Naive thymus-derived CD8-positive, alpha-beta T cell (primary cell): ENCODE measurements at regions not wholly inside any gene's neighbourhood (a gene's known extent, or its start where the extent isn't known, plus 50 kb on each side); places are given as distances from the start of the nearest gene placed in this dataset.

Source experiments
- ATAC-seq, 2 donors: fragments of 150-1000 bp; cut with Tn5 transposase in 1 of 2; sonication (Bioruptor Pico), chemical (Tn5 transposase) in 1 of 2; 1 replicate in 1 of 2; 2 replicates in 1 of 2; pipeline ENCODE4 v1.10.0; 2021; ENCODE audit warnings: mild to moderate bottlenecking in 2 of 2, moderate library complexity in 2 of 2
- POLR2A ChIA-PET: fragments of 350-600 bp; sonication (Branson Sonifier 250); formaldehyde crosslinking; loops from one replicate; lab custom pipeline; 2021; ENCODE audit warnings: antibody characterized with exemption; lab: Charles Lee
- DNase-seq, 10 donors: peaks; one replicate each; pipeline versions ENCODE4 v3.0.0 to v3.0.0-alpha.2; 2020 to 2022
- H3K27ac Mint-ChIP-seq, 10 donors: one replicate each; pipeline ENCODE4 v1.8.0; 2020 to 2022; ENCODE audit warnings: mild to moderate bottlenecking in 10 of 10, mixed read lengths in 10 of 10, moderate library complexity in 4 of 10, inconsistent platforms in 1 of 10
- H3K27me3 Mint-ChIP-seq, 5 donors: one replicate each; pipeline ENCODE4 v1.8.0; 2021 to 2022; ENCODE audit warnings: mixed read lengths in 5 of 5
- H3K36me3 Mint-ChIP-seq, 3 donors: one replicate each; pipeline ENCODE4 v1.8.0; 2020 to 2022; ENCODE audit warnings: mixed read lengths in 3 of 3, mild to moderate bottlenecking in 2 of 3, inconsistent platforms in 1 of 3
- H3K4me1 Mint-ChIP-seq, 4 donors: one replicate each; pipeline ENCODE4 v1.8.0; 2021 to 2022; ENCODE audit warnings: mixed read lengths in 4 of 4
- H3K4me3 Mint-ChIP-seq, 10 donors: one replicate each; pipeline ENCODE4 v1.8.0; 2020 to 2022; ENCODE audit warnings: mild to moderate bottlenecking in 10 of 10, mixed read lengths in 10 of 10, moderate library complexity in 6 of 10, inconsistent platforms in 1 of 10
- H3K9me3 Mint-ChIP-seq, 9 donors: one replicate each; pipeline ENCODE4 v1.8.0; 2020 to 2022; ENCODE audit warnings: mixed read lengths in 9 of 9, mild to moderate bottlenecking in 3 of 9, inconsistent platforms in 1 of 9, moderate library complexity in 1 of 9

GRCh38 chr7:348962-349743 lies 59.2 kb downstream of the FOXL3 start:
- DNase-seq (no peak), ATAC-seq (no peak)
- POLR2A ChIA-PET, result interaction anchor here (0.9 kb wide), 1 partner anchor 16 kb away, joined by 4 read pairs; no protein-coding TSS in a partner anchor
- Mint-ChIP-seq H3K9me3 (peaks cover 0 to 33% (median 0%) of the 10 kb centered on the region in 9 donors), H3K36me3 (peaks cover 0 to 5% (median 3%) of the 10 kb centered on the region in 3 donors), H3K4me3 (peak overlapping the region in 3 of 10 donors; percentile 11 to 70 (median 35)), H3K27ac (peak overlapping the region in 7 of 10 donors; percentile 51 to 87 (median 77)), H3K27me3 (no peaks in the 10 kb centered on the region), H3K4me1 (peaks cover 19 to 28% (median 24%) of the 10 kb centered on the region in 4 donors)

DNA sequence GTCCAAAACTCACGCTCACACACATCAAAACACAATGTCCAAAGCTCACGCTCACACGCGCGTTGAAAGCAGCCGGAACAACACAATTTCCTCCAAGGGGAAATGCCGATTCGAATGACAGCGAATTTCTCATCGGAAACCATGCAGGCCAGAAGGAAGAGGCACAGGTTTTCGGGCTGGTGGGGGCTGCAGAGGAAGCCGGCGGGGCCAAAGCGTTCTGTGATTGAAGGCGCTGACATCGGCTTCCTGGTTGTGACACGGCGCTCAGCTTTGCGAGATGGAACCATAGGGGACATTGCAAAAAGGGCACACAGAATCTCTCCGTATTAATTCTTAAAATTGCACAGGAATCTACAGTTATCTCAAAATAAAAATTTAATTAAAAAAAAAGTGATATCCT lies 61.3 kb downstream of the FOXL3 start:
- ATAC-seq, result peak; percentile 78 to 86
- H3K4me1 Mint-ChIP-seq, result peaks cover 19 to 27% (median 21%) of the 10 kb centered on the region in 4 donors
- POLR2A ChIA-PET, result interaction anchor here (0.5 to 5.6 kb wide), 13 partner anchors 9 to 525 kb away, joined by 3 to 79 read pairs (median 4); partner anchors contain the start of gene GET4

GRCh38 chr7:351681-352480 lies 61.9 kb downstream of the FOXL3 start:
- peaks cover 0 to 5% (median 3%) of the 10 kb centered on the region in 3 donors for H3K36me3 Mint-ChIP-seq
- POLR2A ChIA-PET, result interaction anchor here (0.5 to 5.6 kb wide), 14 partner anchors 8 to 525 kb away, joined by 3 to 79 read pairs (median 4); partner anchors contain the start of gene GET4
- DNase-seq (peak; percentile 41 to 84 (median 64)), ATAC-seq (peak; percentile 80 to 81)
- H3K4me1 Mint-ChIP-seq, result peaks cover 19 to 25% (median 21%) of the 10 kb centered on the region in 4 donors
- H3K27me3 Mint-ChIP-seq, result no peaks in the 10 kb centered on the region
- H3K27ac Mint-ChIP-seq, result peak overlapping the region in 1 of 10 donors; percentile 98
- H3K9me3 Mint-ChIP-seq, result peaks cover 0 to 25% (median 0%) of the 10 kb centered on the region in 9 donors
- H3K4me3 Mint-ChIP-seq, result no peak overlapping the region

More for the DNA sequence above, 61.3 kb downstream of the FOXL3 start:
- Mint-ChIP-seq H3K4me3 (no peak overlapping the region), H3K9me3 (peaks cover 0 to 31% (median 0%) of the 10 kb centered on the region in 9 donors), H3K36me3 (peaks cover 0 to 5% (median 3%) of the 10 kb centered on the region in 3 donors), H3K27ac (no peak overlapping the region), H3K27me3 (no peaks in the 10 kb centered on the region)
- DNase-seq, result peak; percentile 54 to 85 (median 70)

GRCh38 chr7:353746-354325 lies 63.9 kb downstream of the FOXL3 start:
- H3K36me3 Mint-ChIP-seq, result peaks cover 0 to 5% (median 3%) of the 10 kb centered on the region in 3 donors
- POLR2A ChIA-PET, result interaction anchor here (1.3 to 5.6 kb wide), 2 partner anchors 10 to 257 kb away, joined by 4 to 79 read pairs; no protein-coding TSS in a partner anchor
- peaks cover 0 to 14% (median 0%) of the 10 kb centered on the region in 9 donors for H3K9me3 Mint-ChIP-seq
- H3K4me3 Mint-ChIP-seq, result peak overlapping the region in 1 of 10 donors; percentile 45
- H3K27ac Mint-ChIP-seq, result peak overlapping the region in 3 of 10 donors; percentile 19 to 56 (median 51)
- no peak for DNase-seq
- H3K27me3 Mint-ChIP-seq, result no peaks in the 10 kb centered on the region
- ATAC-seq, result no peak
- peaks cover 18 to 37% (median 23%) of the 10 kb centered on the region in 4 donors for H3K4me1 Mint-ChIP-seq

DNA sequence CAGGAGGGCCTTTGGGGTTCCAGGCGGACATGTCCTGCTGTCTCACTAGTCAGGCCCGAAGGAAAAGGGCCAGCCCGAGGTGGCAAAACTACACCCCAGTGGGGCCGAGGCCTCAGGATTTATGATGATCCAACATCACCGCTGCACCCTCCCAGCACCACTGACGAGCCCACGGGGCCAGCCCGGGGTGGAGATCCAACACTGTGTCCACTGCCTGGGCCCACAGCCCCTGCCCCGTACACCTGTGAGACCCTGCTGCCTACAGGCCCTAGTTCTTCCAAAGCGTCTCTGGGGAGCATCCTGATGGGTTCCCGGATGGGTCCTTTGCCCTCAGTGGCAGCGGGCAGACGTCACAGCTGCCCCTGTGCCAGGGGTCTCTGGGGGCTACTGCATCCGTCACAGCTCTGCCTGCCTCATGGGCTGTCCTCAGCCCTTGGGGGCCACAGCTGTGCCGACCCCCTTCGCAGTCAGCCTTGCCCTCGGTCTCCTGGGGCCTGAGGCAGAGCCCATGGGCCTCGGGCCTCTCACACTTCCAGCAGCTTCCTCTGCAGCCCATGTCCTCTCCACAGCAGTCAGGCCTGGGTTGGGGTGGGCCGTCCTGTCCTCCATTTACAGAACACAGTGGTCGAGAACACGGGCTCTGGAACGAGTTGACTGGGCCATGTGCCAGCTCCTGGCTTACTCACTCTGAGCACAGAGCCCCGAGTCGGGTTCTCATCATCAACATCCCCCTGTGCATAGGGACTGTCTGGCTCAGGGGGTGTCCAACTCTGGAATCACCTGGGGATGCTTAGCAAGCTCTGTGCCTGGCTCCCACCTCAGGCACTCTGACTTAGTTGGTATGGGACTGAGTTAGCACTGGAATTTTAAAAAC lies 64.9 kb downstream of the FOXL3 start:
- H3K27ac Mint-ChIP-seq, result no peak overlapping the region
- H3K4me3 Mint-ChIP-seq, result no peak overlapping the region
- no peaks in the 10 kb centered on the region for H3K27me3 Mint-ChIP-seq
- H3K9me3 Mint-ChIP-seq, result peaks cover 0 to 11% (median 0%) of the 10 kb centered on the region in 9 donors
- ATAC-seq, result no peak
- POLR2A ChIA-PET, result interaction anchor here (0.5 to 5.6 kb wide), 2 partner anchors 9 to 265 kb away, joined by 3 to 79 read pairs; no protein-coding TSS in a partner anchor
- peaks cover 0 to 3% (median 0%) of the 10 kb centered on the region in 3 donors for H3K36me3 Mint-ChIP-seq
- peaks cover 16 to 38% (median 21%) of the 10 kb centered on the region in 4 donors for H3K4me1 Mint-ChIP-seq
- no peak for DNase-seq

- no peak overlapping the region for H3K27ac Mint-ChIP-seq
- H3K4me3 Mint-ChIP-seq, result no peak overlapping the region
- ATAC-seq (no peak), DNase-seq (no peak)
- peaks cover 0 to 3% (median 0%) of the 10 kb centered on the region in 3 donors for H3K36me3 Mint-ChIP-seq
- H3K9me3 Mint-ChIP-seq, result peaks cover 0 to 11% (median 0%) of the 10 kb centered on the region in 9 donors
- H3K27me3 Mint-ChIP-seq, result peaks cover 0 to 2% (median 0%) of the 10 kb centered on the region in 5 donors
- POLR2A ChIA-PET, result interaction anchor here (5.6 kb wide), 1 partner anchor 9 kb away, joined by 79 read pairs; no protein-coding TSS in a partner anchor
- H3K4me1 Mint-ChIP-seq, result peaks cover 20 to 45% (median 27%) of the 10 kb centered on the region in 4 donors
Observed at GRCh38 chr7:355568-355967, 65.6 kb downstream of the FOXL3 start.

DNA sequence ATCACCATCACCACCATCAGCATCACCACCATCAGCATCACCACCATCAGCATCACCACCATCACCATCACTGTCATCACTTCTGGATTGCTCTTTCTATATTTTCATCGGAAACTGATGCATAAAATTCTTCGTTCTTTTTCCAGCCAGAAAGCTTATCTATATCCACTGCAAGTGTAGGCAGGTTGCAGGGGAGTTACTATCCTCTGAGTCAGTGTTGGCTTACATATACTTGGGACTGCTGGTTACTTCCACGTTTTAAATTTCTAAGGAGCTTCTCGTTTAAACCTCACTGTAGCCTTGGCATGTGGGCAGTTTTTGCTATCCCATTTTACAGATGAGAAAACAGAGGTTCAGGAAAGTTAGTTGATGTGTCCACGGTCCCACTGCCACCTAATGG lies 66.1 kb downstream of the FOXL3 start:
- H3K36me3 Mint-ChIP-seq, result peaks cover 0 to 3% (median 0%) of the 10 kb centered on the region in 3 donors
- peaks cover 0 to 11% (median 0%) of the 10 kb centered on the region in 9 donors for H3K9me3 Mint-ChIP-seq
- no peak for ATAC-seq
- no peak overlapping the region for H3K4me3 Mint-ChIP-seq
- no peak for DNase-seq
- peak overlapping the region in 1 of 10 donors; percentile 37 for H3K27ac Mint-ChIP-seq
- H3K4me1 Mint-ChIP-seq, result peaks cover 22 to 50% (median 32%) of the 10 kb centered on the region in 4 donors
- POLR2A ChIA-PET, result interaction anchor here (0.6 to 5.6 kb wide), 2 partner anchors 8 to 275 kb away, joined by 3 to 79 read pairs; no protein-coding TSS in a partner anchor
- H3K27me3 Mint-ChIP-seq, result peaks cover 0 to 2% (median 0%) of the 10 kb centered on the region in 5 donors

GRCh38 chr7:356691-357462 lies 66.9 kb downstream of the FOXL3 start:
- DNase-seq, result no peak
- POLR2A ChIA-PET, result interaction anchor here (0.6 to 1.2 kb wide), 2 partner anchors 11 to 274 kb away, joined by 3 read pairs; no protein-coding TSS in a partner anchor
- H3K4me1 Mint-ChIP-seq, result peaks cover 21 to 49% (median 32%) of the 10 kb centered on the region in 4 donors
- H3K4me3 Mint-ChIP-seq, result peak overlapping the region in 1 of 10 donors; percentile 54
- peaks cover 0 to 2% (median 0%) of the 10 kb centered on the region in 5 donors for H3K27me3 Mint-ChIP-seq
- ATAC-seq, result no peak
- H3K27ac Mint-ChIP-seq, result peak overlapping the region in 4 of 10 donors; percentile 67 to 79 (median 74)
- H3K36me3 Mint-ChIP-seq, result peaks cover 0 to under 1% (median 0%) of the 10 kb centered on the region in 3 donors
- peaks cover 0 to 9% (median 0%) of the 10 kb centered on the region in 9 donors for H3K9me3 Mint-ChIP-seq

- DNase-seq, result no peak
- no peak overlapping the region for H3K4me3 Mint-ChIP-seq
- peak overlapping the region in 6 of 10 donors; percentile 24 to 82 (median 68) for H3K27ac Mint-ChIP-seq
- no peaks in the 10 kb centered on the region for H3K36me3 Mint-ChIP-seq
- ATAC-seq, result no peak
- peaks cover 21 to 49% (median 32%) of the 10 kb centered on the region in 4 donors for H3K4me1 Mint-ChIP-seq
- H3K27me3 Mint-ChIP-seq, result peaks cover 0 to 2% (median 0%) of the 10 kb centered on the region in 5 donors
- H3K9me3 Mint-ChIP-seq, result peaks cover 0 to 5% (median 0%) of the 10 kb centered on the region in 9 donors
- POLR2A ChIA-PET, result interaction anchor here (0.6 to 1.2 kb wide), 2 partner anchors 11 to 185 kb away, joined by 3 read pairs; no protein-coding TSS in a partner anchor
Observed at GRCh38 chr7:357531-358209, 67.7 kb downstream of the FOXL3 start.
